IPS-NIHi7 (cell line): ENCODE measurements at regions not wholly inside any gene's neighbourhood (a gene's known extent, or its start where the extent isn't known, plus 50 kb on each side); places are given as distances from the start of the nearest gene placed in this dataset.
"Not testable (repeated sequence)": the region's sequence is repeated elsewhere in the genome, so short reads cannot be mapped to it uniquely, and the experiment has no call there.

Experiments used
- DNase-seq: peaks from one replicate; pipeline ENCODE4 v3.0.0; 2012; ENCODE audit warnings: mixed read lengths; ENCODE audit errors: extremely low spot score

GRCh38 chr10:60569681-60570080 lies 180.0 kb upstream of the ANK3 start:
- no peak for DNase-seq

GRCh38 chr10:60566096-60566495 lies 176.4 kb upstream of the ANK3 start:
- DNase-seq, result no peak

DNA sequence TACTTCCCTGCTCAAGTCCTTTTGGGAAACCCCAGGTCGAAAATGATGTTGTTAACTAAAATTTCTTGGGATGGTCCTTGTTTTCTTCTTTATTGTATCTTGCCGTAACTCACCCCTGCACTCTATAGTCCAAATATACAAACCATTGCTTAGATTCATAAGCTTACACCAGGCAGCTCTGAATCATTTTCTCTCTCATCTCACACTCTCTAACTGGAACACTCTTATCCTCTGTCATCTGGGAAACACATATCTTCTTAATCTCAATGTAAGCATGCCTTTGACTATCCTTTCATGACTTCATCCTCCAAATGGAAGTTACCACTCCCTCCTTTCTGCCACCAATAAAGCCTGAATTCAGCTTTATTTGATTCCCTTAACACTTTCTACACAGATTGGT lies 175.8 kb upstream of the ANK3 start:
- no peak for DNase-seq

- no peak for DNase-seq
Observed at GRCh38 chr10:60564475-60564874, 174.8 kb upstream of the ANK3 start.

DNA sequence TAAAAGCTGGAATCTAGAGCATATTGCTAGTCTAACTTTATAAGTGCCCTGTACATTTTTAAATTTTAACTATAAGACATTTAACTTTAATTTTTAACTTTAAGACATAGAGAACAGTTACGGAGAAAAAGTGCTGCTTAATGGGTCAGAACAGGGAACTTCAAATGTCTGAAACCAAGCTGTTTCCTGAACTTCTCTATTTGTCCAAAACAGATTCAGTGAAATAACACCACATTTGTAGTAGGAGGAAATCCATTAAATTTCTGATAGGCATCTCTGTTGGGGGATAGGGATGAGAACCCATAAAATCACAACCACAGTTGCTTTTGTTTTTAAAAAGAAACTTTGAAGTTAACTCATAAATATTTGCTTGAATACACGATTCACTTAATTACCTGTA lies 170.8 kb upstream of the ANK3 start:
- no peak for DNase-seq

DNA sequence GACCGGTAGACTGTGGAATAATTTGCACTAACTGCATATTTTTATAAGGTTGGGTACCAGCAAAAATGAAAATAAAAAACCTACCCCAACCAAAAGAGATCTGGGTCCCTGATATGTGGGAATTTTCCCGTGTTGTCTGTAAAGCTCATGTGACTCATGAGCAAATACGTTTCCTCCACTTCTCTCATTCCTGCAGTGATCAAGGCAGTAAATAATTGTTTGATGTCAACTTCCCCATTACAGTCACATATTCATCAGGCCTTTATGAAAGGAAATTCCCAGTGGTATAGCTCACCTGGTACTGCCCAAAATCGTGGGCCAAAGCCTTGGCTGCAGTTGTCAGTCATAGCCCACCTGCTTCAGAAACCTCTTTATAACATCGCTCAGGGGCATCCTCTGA lies 166.0 kb upstream of the ANK3 start:
- DNase-seq, result no peak

GRCh38 chr10:60549686-60550085 lies 160.0 kb upstream of the ANK3 start:
- DNase-seq, result peak; percentile 19

GRCh38 chr10:60542657-60543056 lies 153.0 kb upstream of the ANK3 start:
- DNase-seq, result no peak

GRCh38 chr10:60541451-60541850 lies 151.8 kb upstream of the ANK3 start:
- DNase-seq, result no peak

GRCh38 chr10:60537697-60538096 lies 148.0 kb upstream of the ANK3 start:
- DNase-seq, result no peak

GRCh38 chr10:60536529-60537114 lies 146.9 kb upstream of the ANK3 start:
- DNase-seq, result no peak

- DNase-seq, result no peak
Observed at GRCh38 chr10:60535427-60535826, 145.8 kb upstream of the ANK3 start.

DNA sequence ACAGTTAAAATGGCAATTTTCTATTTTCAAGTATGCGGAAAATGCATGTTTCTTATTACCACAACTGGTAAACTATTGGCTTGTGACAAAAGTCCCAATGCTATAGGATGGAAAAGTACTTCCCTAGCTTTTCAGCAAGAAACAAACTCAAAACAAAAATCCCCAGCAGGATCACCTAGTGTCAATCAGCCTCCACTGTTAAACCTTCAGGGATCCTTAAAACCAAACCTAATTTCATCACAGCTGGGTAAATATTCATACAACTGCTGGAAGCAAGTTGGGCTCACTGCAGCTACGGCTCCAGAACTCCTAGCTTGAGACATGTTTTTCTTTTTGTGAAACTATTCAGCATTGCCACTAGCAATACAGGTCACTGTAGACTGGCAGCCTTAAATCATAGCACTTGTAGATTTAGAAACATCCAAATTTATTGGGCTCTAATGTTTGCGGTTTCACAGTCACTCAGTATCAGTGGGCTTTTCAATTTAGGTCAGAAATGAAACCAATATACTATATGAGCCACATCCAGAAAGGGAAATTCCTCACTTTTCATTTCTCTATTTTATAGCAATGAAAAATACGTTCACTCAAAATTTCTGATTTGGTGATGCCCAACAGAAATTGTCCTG lies 145.2 kb upstream of the ANK3 start:
- no peak for DNase-seq

- no peak for DNase-seq
Observed at GRCh38 chr10:60532696-60533468, 143.2 kb upstream of the ANK3 start.

GRCh38 chr10:60531006-60531405 lies 141.3 kb upstream of the ANK3 start:
- DNase-seq, result no peak

DNA sequence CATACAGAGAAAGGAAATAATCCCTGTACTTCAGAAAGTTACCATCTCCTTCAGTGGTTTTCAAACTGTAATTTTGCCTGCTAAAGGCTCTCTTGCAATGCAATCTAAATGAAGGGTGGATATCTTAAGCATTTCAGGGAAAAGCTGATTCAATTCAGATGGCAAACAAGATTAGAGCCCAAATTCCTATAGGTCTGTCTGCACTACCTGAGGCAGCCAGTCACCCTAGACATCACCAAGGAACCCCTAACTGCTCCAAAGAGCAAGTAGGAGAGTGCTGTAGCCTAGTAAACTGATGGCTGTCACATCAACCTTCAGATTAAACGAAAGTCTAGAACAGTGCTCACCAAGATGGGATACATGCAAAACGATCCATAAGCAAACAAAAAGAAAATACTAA lies 138.0 kb upstream of the ANK3 start:
- DNase-seq, result no peak

DNA sequence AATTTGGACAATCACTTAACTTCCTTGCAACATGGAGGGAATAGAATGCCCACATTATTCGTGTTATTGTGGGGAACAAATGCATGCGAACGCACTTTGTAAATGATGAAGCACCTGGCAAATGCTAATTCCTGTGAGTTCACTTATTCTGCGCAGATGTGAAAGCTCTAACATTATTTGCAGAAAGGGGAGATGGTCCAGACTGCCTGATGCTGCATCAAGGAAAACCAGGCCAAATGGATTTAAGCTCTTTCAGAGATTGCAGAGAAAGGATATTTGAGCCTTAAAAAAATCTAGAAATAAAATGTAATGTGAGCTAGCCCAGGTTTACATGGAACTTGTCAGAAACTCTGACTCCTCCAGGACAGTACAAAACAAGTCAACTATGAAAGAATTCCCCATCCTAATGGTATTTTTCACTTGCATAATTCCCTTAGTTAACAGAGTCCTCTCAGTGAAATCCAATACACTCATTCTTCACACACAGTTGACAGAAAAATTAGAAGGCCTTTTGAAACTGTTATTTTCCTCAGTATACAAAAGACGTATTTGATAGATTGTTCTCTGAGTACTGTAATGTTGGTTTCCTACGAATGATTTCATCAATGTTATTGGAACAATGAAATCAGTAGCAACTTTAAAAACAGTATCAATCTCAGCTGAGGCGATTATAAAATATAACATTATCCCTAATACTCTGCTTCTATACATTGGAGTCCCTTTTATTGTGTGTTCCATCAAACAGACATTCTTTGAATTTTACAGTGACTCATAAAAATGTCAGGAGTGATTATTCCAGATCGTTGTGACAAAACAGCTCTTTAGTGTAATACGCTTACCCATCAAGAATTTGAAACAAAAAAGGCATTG lies 136.3 kb upstream of the ANK3 start:
- DNase-seq, result no peak

DNA sequence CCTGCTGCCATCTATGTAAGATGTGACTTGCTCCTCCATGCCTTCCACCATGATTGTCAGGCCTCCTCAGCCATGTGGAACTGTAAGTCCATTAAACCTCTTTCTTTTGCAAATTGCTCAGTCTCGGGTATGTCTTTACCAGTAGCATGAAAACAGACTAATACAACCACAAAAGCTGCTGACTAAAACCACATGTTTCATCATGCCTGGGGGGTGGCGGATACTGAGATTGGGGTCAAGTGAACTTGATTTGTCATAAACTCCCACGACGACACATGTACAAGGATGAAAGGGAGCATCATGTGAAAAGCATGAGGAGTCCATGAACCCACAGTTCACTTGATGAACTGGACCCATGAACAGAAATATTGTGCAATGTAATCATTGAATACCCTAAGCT lies 134.9 kb upstream of the ANK3 start:
- no peak for DNase-seq

GRCh38 chr10:60523371-60523770 lies 133.7 kb upstream of the ANK3 start:
- DNase-seq, result not testable (repeated sequence)

DNA sequence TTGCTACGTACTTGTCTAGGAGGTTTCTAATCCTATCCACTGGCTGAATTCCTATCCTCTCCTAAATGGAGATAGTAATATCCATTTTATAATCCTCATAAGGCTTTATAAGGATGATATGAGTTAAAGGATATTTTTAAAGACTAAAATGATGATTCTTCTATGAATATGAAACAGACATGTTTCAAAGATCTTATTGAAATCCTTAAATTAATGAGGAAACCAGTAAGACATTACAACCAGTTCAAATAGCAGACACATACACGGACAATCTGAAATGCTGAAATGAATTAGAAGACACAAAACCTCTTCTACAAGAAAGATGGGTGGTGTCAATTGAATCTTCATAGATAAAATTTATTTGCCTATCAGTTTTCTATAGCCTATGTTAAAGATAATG lies 132.9 kb upstream of the ANK3 start:
- no peak for DNase-seq

DNA sequence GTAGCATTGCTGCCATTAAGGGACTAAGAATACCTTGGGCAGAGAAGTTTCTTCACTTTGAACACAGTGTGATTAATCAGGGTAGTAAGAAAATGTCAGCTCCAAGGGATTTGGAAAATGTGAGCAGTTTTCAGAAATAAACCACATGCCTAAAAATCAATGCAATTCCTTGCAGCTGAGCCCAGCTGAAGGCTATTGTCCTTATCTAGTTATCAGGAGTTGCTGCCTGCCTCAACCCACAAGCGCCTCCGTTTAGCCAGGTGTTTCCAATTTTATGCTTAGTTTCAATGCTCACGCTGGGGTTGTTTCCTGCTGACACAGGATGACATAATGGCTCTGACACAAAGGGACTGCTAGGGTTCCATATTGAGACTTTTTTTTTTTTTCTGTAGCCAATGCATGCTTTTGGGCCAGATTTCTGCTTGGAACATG lies 132.3 kb upstream of the ANK3 start:
- DNase-seq, result peak; percentile 20

DNA sequence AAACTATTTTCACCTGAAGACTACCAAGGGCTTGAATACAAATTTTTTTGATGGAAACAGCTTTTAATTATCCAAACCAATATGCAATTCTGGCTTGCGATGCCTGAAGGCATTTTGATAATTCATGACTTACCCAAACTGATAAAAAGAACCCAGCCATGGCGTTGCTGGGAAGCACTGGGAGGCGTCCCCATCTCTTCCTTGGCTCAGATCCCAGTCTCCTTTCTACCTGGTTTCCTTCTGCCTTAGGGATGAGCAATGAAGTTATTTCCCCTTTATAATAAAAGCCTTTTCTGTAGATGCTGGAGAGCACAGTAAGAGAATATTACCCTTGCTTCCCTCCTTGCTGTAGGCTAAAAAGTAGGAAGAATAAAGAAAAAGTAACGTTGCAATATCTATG lies 129.1 kb upstream of the ANK3 start:
- DNase-seq, result no peak
